Stomach (tissue), 4 donors: ENCODE measurements at regions not wholly inside any gene's neighbourhood (a gene's known extent, or its start where the extent isn't known, plus 50 kb on each side); places are given as distances from the start of the nearest gene placed in this dataset.

ENCODE experiments used
- POLR2A ChIP-seq, 4 donors: fragments of 450-650 bp; IDR thresholded peaks; one replicate each; pipeline ENCODE4 v1.6.1; 2016; ENCODE audit warnings: antibody characterized with exemption in 4 of 4, control low read depth in 2 of 4, mild to moderate bottlenecking in 1 of 4, moderate library complexity in 1 of 4
- POLR2AphosphoS5 ChIP-seq, 3 donors: sonication (generic); formaldehyde crosslinking; IDR thresholded peaks; one replicate each; pipeline ENCODE4 v1.6.1; 2016; ENCODE audit warnings: antibody characterized with exemption in 3 of 3
- TF ChIP-seq, protein P1 (sequence below), 7 experiments: fragments of 450-650 bp in 4 of 7; fragments of 200-600 bp in 3 of 7; sonication (generic) in 3 of 7; IDR thresholded peaks; one replicate each; pipeline ENCODE4 v1.5.1; 2016 to 2019; ENCODE audit warnings: antibody characterized with exemption in 7 of 7, control low read depth in 2 of 7, mild to moderate bottlenecking in 1 of 7

DNA sequence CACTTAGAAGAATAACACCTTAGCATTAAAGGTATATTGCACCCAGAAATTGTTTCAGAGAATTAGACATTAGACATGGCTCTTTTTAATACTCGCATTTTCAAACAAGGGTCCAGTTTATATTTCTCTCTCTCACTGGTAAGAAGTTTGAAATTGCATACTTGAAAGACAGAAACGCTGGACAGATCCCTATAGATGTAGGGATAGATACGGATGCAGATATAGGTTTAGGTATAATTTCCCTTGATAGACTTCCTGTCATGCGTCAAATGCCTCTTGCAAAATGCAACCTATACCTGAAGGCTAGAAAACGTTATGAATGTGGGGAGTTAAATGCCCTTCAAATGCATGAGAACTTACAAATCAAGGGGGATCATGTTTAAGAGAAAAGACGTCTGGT is 99.4 kb upstream of the BCL6 start:
- TF ChIP-seq, protein P1, sequence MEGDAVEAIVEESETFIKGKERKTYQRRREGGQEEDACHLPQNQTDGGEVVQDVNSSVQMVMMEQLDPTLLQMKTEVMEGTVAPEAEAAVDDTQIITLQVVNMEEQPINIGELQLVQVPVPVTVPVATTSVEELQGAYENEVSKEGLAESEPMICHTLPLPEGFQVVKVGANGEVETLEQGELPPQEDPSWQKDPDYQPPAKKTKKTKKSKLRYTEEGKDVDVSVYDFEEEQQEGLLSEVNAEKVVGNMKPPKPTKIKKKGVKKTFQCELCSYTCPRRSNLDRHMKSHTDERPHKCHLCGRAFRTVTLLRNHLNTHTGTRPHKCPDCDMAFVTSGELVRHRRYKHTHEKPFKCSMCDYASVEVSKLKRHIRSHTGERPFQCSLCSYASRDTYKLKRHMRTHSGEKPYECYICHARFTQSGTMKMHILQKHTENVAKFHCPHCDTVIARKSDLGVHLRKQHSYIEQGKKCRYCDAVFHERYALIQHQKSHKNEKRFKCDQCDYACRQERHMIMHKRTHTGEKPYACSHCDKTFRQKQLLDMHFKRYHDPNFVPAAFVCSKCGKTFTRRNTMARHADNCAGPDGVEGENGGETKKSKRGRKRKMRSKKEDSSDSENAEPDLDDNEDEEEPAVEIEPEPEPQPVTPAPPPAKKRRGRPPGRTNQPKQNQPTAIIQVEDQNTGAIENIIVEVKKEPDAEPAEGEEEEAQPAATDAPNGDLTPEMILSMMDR (IDR thresholded peaks at IDR 0.05), result no peak
- TF ChIP-seq POLR2A (IDR thresholded peaks at IDR 0.05), result no peak
- TF ChIP-seq POLR2AphosphoS5 (IDR thresholded peaks at IDR 0.05), result no peak
